Endodermal cell (in vitro differentiated cells): ENCODE measurements at regions not wholly inside any gene's neighbourhood (a gene's known extent, or its start where the extent isn't known, plus 50 kb on each side); places are given as distances from the start of the nearest gene placed in this dataset.
"Not testable (repeated sequence)": the region's sequence is repeated elsewhere in the genome, so short reads cannot be mapped to it uniquely, and the experiment has no call there.

ENCODE experiments used
- DNase-seq: peaks from one replicate; pipeline ENCODE4 v3.0.0-alpha.2; 2017
- H3K27ac ChIP-seq: 2 replicates; pipeline ENCODE4 v1.5.1; 2013; ENCODE audit warnings: mild to moderate bottlenecking, low read depth, low read length, moderate library complexity
- H3K27me3 ChIP-seq: 2 replicates; pipeline ENCODE4 v1.6.1; 2013; ENCODE audit warnings: mild to moderate bottlenecking, low read length, moderate library complexity; ENCODE audit not compliant: insufficient read depth, control insufficient read depth, poor library complexity, severe bottlenecking
- H3K36me3 ChIP-seq: 2 replicates; pipeline ENCODE4 v1.7.0; 2013; ENCODE audit warnings: mild to moderate bottlenecking, low read length, moderate library complexity; ENCODE audit not compliant: control insufficient read depth, insufficient read depth
- H3K4me1 ChIP-seq: one replicate; pipeline ENCODE4 v1.7.0; 2013; ENCODE audit warnings: low read length; ENCODE audit not compliant: control insufficient read depth, insufficient read depth
- H3K4me3 ChIP-seq: 2 replicates; pipeline ENCODE4 v1.5.1; 2013; ENCODE audit warnings: mild to moderate bottlenecking, low read length, moderate library complexity
- H3K9ac ChIP-seq: 2 replicates; pipeline ENCODE4 v1.6.1; 2013; ENCODE audit warnings: mild to moderate bottlenecking, low read length, moderate library complexity; ENCODE audit not compliant: poor library complexity, severe bottlenecking; ENCODE audit errors: extremely low read depth
- H3K9me3 ChIP-seq: 2 replicates; pipeline ENCODE4 v1.6.1; 2013; ENCODE audit warnings: mild to moderate bottlenecking, low read length, moderate library complexity; ENCODE audit not compliant: control insufficient read depth
- H3K27ac Mint-ChIP-seq: 2 replicates; pipeline ENCODE4 v1.8.0; 2020; ENCODE audit warnings: mixed read lengths
- H3K27me3 Mint-ChIP-seq: 2 replicates; pipeline ENCODE4 v1.8.0; 2021; ENCODE audit warnings: mild to moderate bottlenecking, mixed read lengths; ENCODE audit not compliant: insufficient read depth
- H3K36me3 Mint-ChIP-seq: 2 replicates; pipeline ENCODE4 v1.8.0; 2020; ENCODE audit warnings: low read depth, mixed read lengths
- H3K4me1 Mint-ChIP-seq: 2 replicates; pipeline ENCODE4 v1.8.0; 2020; ENCODE audit warnings: mixed read lengths
- H3K4me3 Mint-ChIP-seq: 2 replicates; pipeline ENCODE4 v1.8.0; 2020; ENCODE audit warnings: mild to moderate bottlenecking, moderate library complexity, mixed read lengths
- H3K9me3 Mint-ChIP-seq: 2 replicates; pipeline ENCODE4 v1.8.0; 2020; ENCODE audit warnings: mild to moderate bottlenecking, mixed read lengths
- WGBS, 2 experiments: methylation state at CpG; one replicate each; pipeline versions ENCODE4 v1.1.5 to v1.1.7; 2013; ENCODE audit warnings: missing lambda C conversion rate in 2 of 2, mixed read lengths in 1 of 2; ENCODE audit not compliant: insufficient coverage in 1 of 2, insufficient read length in 1 of 2; 5-methylcytosine and 5-hydroxymethylcytosine counted together
- TF ChIP-seq, protein P1 (sequence below): fragments of 200-600 bp; sonication (generic); conservative IDR thresholded peaks from 2 replicates; pipeline ENCODE4 v1.5.0; 2021; ENCODE audit warnings: antibody characterized with exemption, mild to moderate bottlenecking

DNA sequence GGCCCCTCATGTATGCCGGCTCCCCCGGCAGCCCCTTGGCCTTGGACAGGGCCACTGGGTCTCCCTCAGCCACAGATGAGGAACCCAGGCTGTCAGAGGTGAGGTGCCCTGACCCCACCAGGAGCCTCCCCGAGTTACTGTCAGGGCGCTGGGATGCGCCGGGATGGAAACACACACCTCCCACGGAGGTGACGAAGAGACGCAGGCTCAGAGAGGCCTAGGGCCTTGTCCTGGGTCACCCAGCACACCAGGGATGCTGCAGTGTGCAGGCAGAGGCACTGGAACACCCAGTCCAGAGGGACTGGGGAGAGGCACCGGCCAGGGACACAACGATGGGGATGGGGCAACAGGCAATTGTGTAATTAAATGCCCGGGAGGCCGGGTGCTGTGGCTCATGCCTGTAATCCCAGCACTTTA lies 81.2 kb upstream of the PRR5 start:
- Histone ChIP-seq H3K9me3 (no peaks in the 10 kb centered on the region), H3K4me1 (peaks cover 4% of the 10 kb centered on the region), H3K4me3 (no peak overlapping the region), H3K36me3 (no peaks in the 10 kb centered on the region), H3K9ac (no peak overlapping the region), H3K27ac (peak overlapping the region; percentile 79), H3K27me3 (no peaks in the 10 kb centered on the region)
- no peak for DNase-seq
- Mint-ChIP-seq H3K27me3 (peaks cover 20% of the 10 kb centered on the region), H3K4me3 (no peak overlapping the region), H3K4me1 (no peaks in the 10 kb centered on the region), H3K27ac (no peak overlapping the region), H3K36me3 (no peaks in the 10 kb centered on the region), H3K9me3 (no peaks in the 10 kb centered on the region)
- TF ChIP-seq, protein P1, sequence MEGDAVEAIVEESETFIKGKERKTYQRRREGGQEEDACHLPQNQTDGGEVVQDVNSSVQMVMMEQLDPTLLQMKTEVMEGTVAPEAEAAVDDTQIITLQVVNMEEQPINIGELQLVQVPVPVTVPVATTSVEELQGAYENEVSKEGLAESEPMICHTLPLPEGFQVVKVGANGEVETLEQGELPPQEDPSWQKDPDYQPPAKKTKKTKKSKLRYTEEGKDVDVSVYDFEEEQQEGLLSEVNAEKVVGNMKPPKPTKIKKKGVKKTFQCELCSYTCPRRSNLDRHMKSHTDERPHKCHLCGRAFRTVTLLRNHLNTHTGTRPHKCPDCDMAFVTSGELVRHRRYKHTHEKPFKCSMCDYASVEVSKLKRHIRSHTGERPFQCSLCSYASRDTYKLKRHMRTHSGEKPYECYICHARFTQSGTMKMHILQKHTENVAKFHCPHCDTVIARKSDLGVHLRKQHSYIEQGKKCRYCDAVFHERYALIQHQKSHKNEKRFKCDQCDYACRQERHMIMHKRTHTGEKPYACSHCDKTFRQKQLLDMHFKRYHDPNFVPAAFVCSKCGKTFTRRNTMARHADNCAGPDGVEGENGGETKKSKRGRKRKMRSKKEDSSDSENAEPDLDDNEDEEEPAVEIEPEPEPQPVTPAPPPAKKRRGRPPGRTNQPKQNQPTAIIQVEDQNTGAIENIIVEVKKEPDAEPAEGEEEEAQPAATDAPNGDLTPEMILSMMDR, result no peak
- WGBS, 2 experiments, result 81 to 84% methylated on average over 9 to 13 of the region's 13 CpGs

DNA sequence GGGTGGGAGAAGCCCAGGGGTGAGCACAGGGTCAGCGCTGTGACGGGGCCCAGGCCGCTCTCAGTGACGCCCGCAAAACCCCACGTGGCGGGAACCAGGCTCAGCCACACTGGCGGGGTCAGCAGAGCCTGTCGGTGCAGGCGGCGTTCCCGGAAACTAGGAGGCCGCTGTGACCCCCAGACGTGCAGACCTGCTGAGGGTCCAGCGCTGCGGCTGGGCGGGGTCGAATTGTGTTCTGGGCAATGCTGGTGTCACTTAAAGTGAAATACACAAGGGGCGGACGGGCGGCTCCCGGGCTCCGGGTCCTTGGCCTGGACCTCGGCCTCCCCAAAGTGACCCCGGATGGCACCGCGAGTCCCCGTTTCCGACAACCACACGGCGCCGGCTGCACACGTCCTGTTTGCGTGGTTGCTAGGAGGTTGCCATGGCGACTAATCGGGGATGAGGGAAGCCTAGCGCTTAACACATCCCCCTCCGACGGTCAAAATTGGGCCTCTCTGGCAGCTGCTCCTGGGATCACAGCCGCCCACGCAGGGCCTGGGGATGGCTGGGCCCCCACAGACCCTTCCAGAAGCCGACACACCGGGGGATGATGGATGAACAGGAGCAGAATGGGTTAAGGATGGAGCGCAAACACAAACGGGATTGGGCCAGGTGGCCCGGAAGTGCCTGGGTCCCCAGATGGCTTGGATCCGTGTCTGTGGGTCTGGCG lies 81.7 kb upstream of the PRR5 start:
- Mint-ChIP-seq H3K27me3 (peaks cover 18% of the 10 kb centered on the region), H3K4me1 (no peaks in the 10 kb centered on the region), H3K4me3 (no peak overlapping the region), H3K27ac (no peak overlapping the region), H3K9me3 (peaks cover 1% of the 10 kb centered on the region), H3K36me3 (no peaks in the 10 kb centered on the region)
- Histone ChIP-seq H3K36me3 (no peaks in the 10 kb centered on the region), H3K9ac (no peak overlapping the region), H3K4me1 (peaks cover 4% of the 10 kb centered on the region), H3K4me3 (no peak overlapping the region), H3K27ac (peak overlapping the region; percentile 79), H3K27me3 (no peaks in the 10 kb centered on the region), H3K9me3 (no peaks in the 10 kb centered on the region)
- DNase-seq, result peak; percentile 91
- TF ChIP-seq, protein P1, result no peak
- WGBS, 2 experiments, result 39 to 45% methylated on average over 35 to 48 of the region's 48 CpGs

DNA sequence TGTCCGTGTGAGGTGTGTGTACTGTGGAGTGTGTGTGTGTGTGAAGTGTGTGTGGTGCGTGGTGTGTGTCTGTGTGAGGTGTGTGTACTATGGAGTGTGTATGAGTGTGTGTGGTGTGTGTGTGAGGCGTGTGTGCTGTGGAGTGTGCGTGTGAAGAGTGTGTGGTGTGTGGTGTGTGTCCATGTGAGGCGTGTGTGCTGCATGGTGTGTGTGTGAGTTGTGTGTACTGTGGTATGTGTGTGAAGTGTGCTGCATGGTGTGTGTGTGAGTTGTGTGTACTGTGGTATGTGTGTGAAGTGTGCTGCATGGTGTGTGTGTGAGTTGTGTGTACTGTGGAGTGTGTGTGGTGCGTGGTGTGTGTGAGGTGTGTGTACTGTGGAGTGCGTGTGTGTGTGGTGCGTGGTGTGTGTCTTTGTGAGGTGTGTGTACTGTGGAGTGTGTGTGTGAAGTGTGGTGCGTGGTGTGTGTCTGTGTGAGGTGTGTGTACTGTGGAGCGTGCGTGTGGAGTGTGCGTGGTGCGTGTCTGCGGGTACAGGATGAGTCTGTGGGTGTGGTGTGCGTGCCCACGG lies 82.4 kb upstream of the PRR5 start:
- H3K27ac ChIP-seq, result peak overlapping the region; percentile 79
- H3K36me3 ChIP-seq, H3K27ac Mint-ChIP-seq, H3K9ac ChIP-seq, H3K9me3 ChIP-seq, H3K27me3 ChIP-seq, H3K9me3 Mint-ChIP-seq, H3K4me1 Mint-ChIP-seq, H3K4me1 ChIP-seq, H3K4me3 Mint-ChIP-seq, H3K4me3 ChIP-seq, H3K36me3 Mint-ChIP-seq, DNase-seq: not testable (repeated sequence)
- peaks cover 17% of the 10 kb centered on the region for H3K27me3 Mint-ChIP-seq
- WGBS, 2 experiments, result 83 to 91% methylated on average over 5 to 16 of the region's 16 CpGs

DNA sequence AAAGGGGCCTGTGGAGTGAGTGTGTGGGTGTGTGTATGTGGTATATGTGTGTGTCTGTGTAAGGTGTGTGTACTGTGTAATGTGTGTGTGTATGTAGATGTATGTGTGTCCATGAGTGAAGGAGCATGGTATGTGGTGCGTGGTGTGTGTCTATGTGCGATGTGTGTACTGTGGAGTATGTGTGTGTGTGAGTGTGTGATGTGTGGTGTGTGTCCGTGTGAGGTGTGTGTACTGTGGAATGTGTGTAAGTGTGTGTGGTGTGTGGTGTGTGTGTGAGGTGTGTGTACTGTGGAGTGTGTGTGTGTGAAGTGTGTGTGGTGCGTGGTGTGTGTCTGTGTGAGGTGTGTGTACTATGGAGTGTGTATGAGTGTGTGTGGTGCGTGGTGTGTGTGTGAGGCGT lies 83.1 kb upstream of the PRR5 start:
- H3K27me3 Mint-ChIP-seq, result peaks cover 12% of the 10 kb centered on the region
- H3K4me3 Mint-ChIP-seq, H3K36me3 ChIP-seq, H3K27ac Mint-ChIP-seq, H3K4me3 ChIP-seq, H3K27me3 ChIP-seq, H3K27ac ChIP-seq, H3K4me1 ChIP-seq, H3K36me3 Mint-ChIP-seq, H3K4me1 Mint-ChIP-seq, H3K9ac ChIP-seq, H3K9me3 ChIP-seq, DNase-seq: not testable (repeated sequence)
- 95 to 100% methylated on average over 2 to 6 of the region's 6 CpGs for WGBS, 2 experiments
- peaks cover 10% of the 10 kb centered on the region for H3K9me3 Mint-ChIP-seq
